GM12892 (cell line): ENCODE measurements at regions not wholly inside any gene's neighbourhood (a gene's known extent, or its start where the extent isn't known, plus 50 kb on each side); places are given as distances from the start of the nearest gene placed in this dataset.

Source experiments
- POLR2A ChIP-seq: IDR thresholded peaks from 2 replicates; pipeline ENCODE4 v1.6.1; 2011; ENCODE audit warnings: low read depth, low read length, control low read depth
- POLR2AphosphoS5 ChIP-seq: IDR thresholded peaks from 2 replicates; pipeline ENCODE4 v1.6.1; 2011; ENCODE audit warnings: low read depth, low read length, control low read depth
- TAF1 ChIP-seq: IDR thresholded peaks from 2 replicates; pipeline ENCODE4 v1.6.1; 2011; ENCODE audit warnings: low read depth, mild to moderate bottlenecking, control low read depth, low read length, borderline replicate concordance

DNA sequence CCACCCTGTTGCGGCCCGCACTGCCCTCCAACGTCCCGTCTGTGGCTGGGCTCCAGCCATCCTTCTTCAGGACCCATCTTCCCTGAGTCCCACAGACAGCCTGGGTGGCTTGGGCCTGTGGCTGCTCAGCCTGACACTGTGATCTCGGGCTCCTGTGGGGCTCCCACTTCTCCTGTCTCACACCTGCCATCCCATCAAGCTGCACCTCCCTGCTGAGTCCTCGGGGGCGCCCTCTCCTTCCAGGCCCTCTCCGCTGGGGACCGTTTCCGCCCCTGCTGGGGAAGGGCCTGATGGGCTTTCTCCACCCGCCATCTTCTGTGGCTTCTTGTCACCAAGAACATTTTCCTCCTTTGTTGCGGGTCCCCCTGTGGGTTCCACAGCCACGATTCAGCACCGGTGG is 173.8 kb upstream of the PPP2R2D start:
- TF ChIP-seq TAF1 (no peak), POLR2A (no peak), POLR2AphosphoS5 (no peak)
